ENCODE measurements at regions not wholly inside any gene's neighbourhood (a gene's known extent, or its start where the extent isn't known, plus 50 kb on each side); places are given as distances from the start of the nearest gene placed in this dataset.

- DNase-seq (ENCODE audit: low read depth, low spot score), result no peak
- Histone ChIP-seq H3K9me3 (replicated peaks; ENCODE audit: control insufficient read depth, insufficient read depth, low read length) (peaks cover 2% of the 10 kb centered on the region), H3K36me3 (ENCODE audit: control insufficient read depth in 2 of 2, extremely low read depth in 1 of 2, insufficient read depth in 2 of 2, low read length in 2 of 2) (no peaks in the 10 kb centered on the region), H3K79me2 (ENCODE audit: control insufficient read depth, insufficient read depth, low read length) (no peaks in the 10 kb centered on the region), H3K27ac (ENCODE audit: insufficient read depth, low read depth, low read length) (no peak overlapping the region), H4K20me1 (replicated peaks; ENCODE audit: control insufficient read depth, extremely low read depth, insufficient read depth, low read length) (no peaks in the 10 kb centered on the region), H3K4me3 (replicated peaks in 1 of 3; ENCODE audit: insufficient read depth in 1 of 3, low read depth in 1 of 3, low read length in 3 of 3) (no peak overlapping the region), H3K9ac (replicated peaks; ENCODE audit: extremely low read depth, insufficient read depth, low read length) (no peak overlapping the region), H3K9me1 (replicated peaks; ENCODE audit: control insufficient read depth, extremely low read depth, insufficient read depth, low read length) (no peaks in the 10 kb centered on the region), H3K27me3 (ENCODE audit: control insufficient read depth in 2 of 2, insufficient read depth in 2 of 2, low read length in 2 of 2) (no peaks in the 10 kb centered on the region), H3K4me1 (ENCODE audit: control insufficient read depth, extremely low read depth, insufficient read depth, low read length) (no peaks in the 10 kb centered on the region), H2AFZ (ENCODE audit: low read depth, low read length) (no peak overlapping the region), H3K4me2 (ENCODE audit: insufficient read depth, low read length) (no peak overlapping the region)
- no peak for FAIRE-seq
- CTCF ChIA-PET, result no interaction called here
- dilution Hi-C loops (cut with MboI; ENCODE audit: extremely low pct_ligation_motif_present, low sequenced_read_pairs) (no loop called here), intact Hi-C loops (cut with micrococcal nuclease) (no loop called here)
- no TSS peak for BruUV-seq (replicated peaks)
- TF ChIP-seq FOS (IDR thresholded peaks at IDR 0.05; ENCODE audit: borderline replicate concordance, insufficient read depth, low read length) (no peak), JUN (IDR thresholded peaks at IDR 0.05; ENCODE audit: borderline replicate concordance, insufficient read depth, insufficient read length, low read depth) (no peak), MAX (IDR thresholded peaks at IDR 0.05; ENCODE audit: insufficient read depth, insufficient read length) (no peak), MYC (IDR thresholded peaks at IDR 0.05; ENCODE audit: low read depth, low read length) (no peak), POLR2A (IDR thresholded peaks at IDR 0.05; ENCODE audit: low read depth, low read length) (no peak), CTCF (IDR thresholded peaks at IDR 0.05; ENCODE audit: extremely low read depth in 1 of 2, insufficient read depth in 1 of 2, low read depth in 1 of 2, low read length in 2 of 2) (no peak), POLR2AphosphoS5 (IDR thresholded peaks at IDR 0.05; ENCODE audit: insufficient read depth, low read depth, low read length) (no peak), GATA2 (IDR thresholded peaks at IDR 0.05; ENCODE audit: insufficient read depth, insufficient read length, low read depth, low read length) (no peak), EZH2 (IDR thresholded peaks at IDR 0.05; ENCODE audit: borderline replicate concordance, low read depth, low read length, severe bottlenecking) (no peak)
- POLR2A ChIA-PET, result no interaction called here
Measured at GRCh38 chr5:3835811-3836210, 240.2 kb downstream of the IRX1 start.
